HepG2 (cell line): ENCODE measurements at regions not wholly inside any gene's neighbourhood (a gene's known extent, or its start where the extent isn't known, plus 50 kb on each side); places are given as distances from the start of the nearest gene placed in this dataset.

Source experiments
- AHR ChIP-seq: IDR thresholded peaks from 2 replicates; pipeline ENCODE4 v1.6.1; 2018; ENCODE audit warnings: missing genetic modification reagents, missing compliant biosample characterization
- ARNT2 ChIP-seq: sonication (generic); formaldehyde crosslinking; IDR thresholded peaks from 2 replicates; pipeline ENCODE4 v1.8.0; 2022; ENCODE audit warnings: mild to moderate bottlenecking, low read depth, missing genetic modification reagents, moderate library complexity
- ARNTL ChIP-seq: sonication (generic); formaldehyde crosslinking; IDR thresholded peaks from 2 replicates; pipeline ENCODE4 v1.4.0; 2020; ENCODE audit warnings: mild to moderate bottlenecking, missing genetic modification reagents
- CEBPG ChIP-seq: IDR thresholded peaks from 2 replicates; pipeline ENCODE4 v1.6.1; 2016
- ESRRA ChIP-seq: sonication (generic); formaldehyde crosslinking; IDR thresholded peaks from 2 replicates; pipeline ENCODE4 v1.5.1; 2020; ENCODE audit warnings: mild to moderate bottlenecking, low read depth, missing genetic modification reagents
- FOXJ3 ChIP-seq: sonication (generic); formaldehyde crosslinking; IDR thresholded peaks from 2 replicates; pipeline ENCODE4 v1.4.0; 2020; ENCODE audit warnings: missing genetic modification reagents, mild to moderate bottlenecking, borderline replicate concordance
- HDAC2 ChIP-seq: sonication (generic); formaldehyde crosslinking; IDR thresholded peaks from 2 replicates; pipeline ENCODE4 v1.4.0; 2020; ENCODE audit warnings: missing genetic modification reagents
- KDM2A ChIP-seq: sonication (generic); formaldehyde crosslinking; IDR thresholded peaks from 2 replicates; pipeline ENCODE4 v1.4.0; 2020; ENCODE audit warnings: low read depth, missing genetic modification reagents, borderline replicate concordance
- NFAT5 ChIP-seq: sonication (generic); formaldehyde crosslinking; IDR thresholded peaks from 2 replicates; pipeline ENCODE4 v1.4.0; 2020; ENCODE audit warnings: missing genetic modification reagents
- NFE2L1 ChIP-seq: sonication (generic); formaldehyde crosslinking; IDR thresholded peaks from 2 replicates; pipeline ENCODE4 v1.4.0; 2020; ENCODE audit warnings: missing genetic modification reagents, mild to moderate bottlenecking, borderline replicate concordance
- NONO ChIP-seq, 2 experiments: fragments of 450-650 bp in 1 of 2; sonication (generic) in 1 of 2; formaldehyde crosslinking in 1 of 2; IDR thresholded peaks in 1 of 2; conservative IDR thresholded peaks in 1 of 2; 2 replicates each; pipeline versions ENCODE4 v1.6.1 to v1.8.0; 2017 to 2022; ENCODE audit warnings: mild to moderate bottlenecking in 1 of 2, missing genetic modification reagents in 1 of 2, moderate library complexity in 1 of 2
- PLRG1 ChIP-seq: fragments of 450-650 bp; conservative IDR thresholded peaks from 2 replicates; pipeline ENCODE4 v1.6.1; 2016
- PTBP1 ChIP-seq: fragments of 200-400 bp; formaldehyde crosslinking; IDR thresholded peaks from 2 replicates; pipeline ENCODE4 v1.6.1; 2018; ENCODE audit warnings: low read length, low read depth; ENCODE audit not compliant: poor library complexity, severe bottlenecking
- RXRB ChIP-seq: IDR thresholded peaks from 2 replicates; pipeline ENCODE4 v1.6.1; 2016; ENCODE audit warnings: borderline replicate concordance, missing genetic modification reagents, missing compliant biosample characterization
- SIX1 ChIP-seq: sonication (generic); formaldehyde crosslinking; IDR thresholded peaks from 2 replicates; pipeline ENCODE4 v1.4.0; 2020; ENCODE audit warnings: missing genetic modification reagents, borderline replicate concordance
- SKI ChIP-seq: fragments of 450-650 bp; IDR thresholded peaks from one replicate; pipeline ENCODE4 v1.6.1; 2018; ENCODE audit warnings: mild to moderate bottlenecking; ENCODE audit not compliant: partially characterized antibody
- TMF1 ChIP-seq: sonication (generic); formaldehyde crosslinking; IDR thresholded peaks from 2 replicates; pipeline ENCODE4 v1.8.1; 2022; ENCODE audit warnings: low read depth, missing genetic modification reagents
- UBTF ChIP-seq: sonication (generic); formaldehyde crosslinking; IDR thresholded peaks from 2 replicates; pipeline ENCODE4 v1.4.0; 2020; ENCODE audit warnings: mild to moderate bottlenecking, missing genetic modification reagents
- ZIK1 ChIP-seq: sonication (generic); formaldehyde crosslinking; IDR thresholded peaks from 2 replicates; pipeline ENCODE4 v1.5.0; 2020; ENCODE audit warnings: mild to moderate bottlenecking, low read depth, missing genetic modification reagents, borderline replicate concordance
- ZNF230 ChIP-seq: sonication (generic); formaldehyde crosslinking; IDR thresholded peaks from 2 replicates; pipeline ENCODE4 v1.4.0; 2020; ENCODE audit warnings: mild to moderate bottlenecking, missing genetic modification reagents
- ZNF335 ChIP-seq: sonication (generic); formaldehyde crosslinking; IDR thresholded peaks from 2 replicates; pipeline ENCODE4 v1.4.0; 2020; ENCODE audit warnings: missing genetic modification reagents
- ZNF44 ChIP-seq: sonication (generic); formaldehyde crosslinking; IDR thresholded peaks from 2 replicates; pipeline ENCODE4 v1.5.1; 2020; ENCODE audit warnings: mild to moderate bottlenecking, missing genetic modification reagents
- ZNF547 ChIP-seq: sonication (generic); formaldehyde crosslinking; IDR thresholded peaks from 2 replicates; pipeline ENCODE4 v1.5.1; 2020; ENCODE audit warnings: mild to moderate bottlenecking, missing genetic modification reagents
- ZNF580 ChIP-seq: IDR thresholded peaks from 2 replicates; pipeline ENCODE4 v1.6.1; 2016; ENCODE audit warnings: low read depth, borderline replicate concordance
- ZNF619 ChIP-seq: sonication (generic); formaldehyde crosslinking; IDR thresholded peaks from 2 replicates; pipeline ENCODE4 v1.4.0; 2020; ENCODE audit warnings: mild to moderate bottlenecking, missing genetic modification reagents
- ZNF713 ChIP-seq: sonication (generic); formaldehyde crosslinking; IDR thresholded peaks from 2 replicates; pipeline ENCODE4 v1.4.0; 2020; ENCODE audit warnings: mild to moderate bottlenecking, missing genetic modification reagents

- TF ChIP-seq SKI, result peak; percentile 51
- no peak for TF ChIP-seq ZNF713 (CRISPR knock-in tag)
- TF ChIP-seq ZNF44, result no peak
- TF ChIP-seq RXRB, result peak; percentile 68; the same call in 1 of the 2 replicates
- TF ChIP-seq ARNT2, result no peak
- no peak for TF ChIP-seq NFAT5 (CRISPR knock-in tag)
- TF ChIP-seq ZIK1 (CRISPR knock-in tag), result no peak
- TF ChIP-seq PLRG1, result no peak
- TF ChIP-seq CEBPG, result peak; percentile 20; the same call in 1 of the 2 replicates
- no peak for TF ChIP-seq ZNF619 (CRISPR knock-in tag)
- peak; percentile 99 for TF ChIP-seq FOXJ3 (CRISPR knock-in tag)
- TF ChIP-seq TMF1 (CRISPR knock-in tag), result no peak
- no peak for TF ChIP-seq ZNF580 (CRISPR knock-in tag)
- no peak for TF ChIP-seq PTBP1
- TF ChIP-seq ZNF335 (CRISPR knock-in tag), result no peak
- TF ChIP-seq NONO (IDR thresholded peaks at IDR 0.05), result no peak
- TF ChIP-seq NONO (CRISPR knock-in tag; conservative IDR thresholded peaks at IDR 0.05), result peak; percentile 66; the same call in 1 of the 2 replicates
- peak; percentile 14; the same call in 1 of the 2 replicates for TF ChIP-seq ESRRA (CRISPR knock-in tag)
- TF ChIP-seq AHR (CRISPR knock-in tag), result no peak
- no peak for TF ChIP-seq ZNF547
- TF ChIP-seq SIX1 (CRISPR knock-in tag), result peak; percentile 97
- no peak for TF ChIP-seq UBTF (CRISPR knock-in tag)
- no peak for TF ChIP-seq NFE2L1 (CRISPR knock-in tag)
- peak; percentile 62 for TF ChIP-seq HDAC2 (CRISPR knock-in tag)
- TF ChIP-seq ARNTL (CRISPR knock-in tag), result peak; percentile 88
- no peak for TF ChIP-seq ZNF230 (CRISPR knock-in tag)
- TF ChIP-seq KDM2A (CRISPR knock-in tag), result no peak
Measured at GRCh38 chr2:163474319-163474744, 261.5 kb downstream of the FIGN start (continued).
